ENCODE measurements at regions not wholly inside any gene's neighbourhood (a gene's known extent, or its start where the extent isn't known, plus 50 kb on each side); places are given as distances from the start of the nearest gene placed in this dataset.
A peak's percentile ranks its signal among the peaks of the same experiment; 100 is the strongest.

DNA sequence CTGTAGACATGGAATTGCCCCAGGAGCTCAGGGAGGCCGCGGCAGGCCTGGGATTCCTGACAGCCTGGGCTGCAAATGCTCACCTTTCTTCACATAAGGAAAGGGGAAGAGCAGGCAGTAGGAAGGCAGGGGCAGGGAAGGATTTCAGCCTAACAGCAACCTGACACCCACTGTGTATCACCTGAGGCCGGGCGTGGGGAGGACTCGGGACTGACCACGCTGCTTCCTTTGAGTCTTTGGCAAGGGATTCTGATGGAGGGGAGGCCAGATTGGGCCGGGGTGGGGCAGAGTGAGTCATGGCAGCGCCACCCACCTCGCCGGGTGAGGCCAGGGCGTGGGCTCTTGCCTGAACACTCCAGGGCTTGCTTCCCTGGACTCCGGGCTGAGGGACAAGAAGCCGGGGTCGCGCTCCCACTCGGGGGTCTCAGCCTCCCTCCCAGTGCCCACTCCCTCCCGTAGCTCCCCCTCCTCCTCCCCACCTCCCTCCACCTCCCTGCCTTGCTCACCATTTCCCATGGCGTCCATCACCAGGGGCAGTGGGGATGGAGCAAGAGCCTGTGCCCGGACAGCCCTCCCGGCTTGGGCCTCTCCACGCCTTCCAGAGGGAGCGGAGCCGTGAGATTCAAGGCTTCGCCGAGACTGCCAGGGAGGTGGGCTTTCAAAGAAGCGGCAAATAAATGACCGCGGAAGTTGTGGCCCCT lies 247.9 kb upstream of the RTL1 start:
- no peak for DNase-seq

DNA sequence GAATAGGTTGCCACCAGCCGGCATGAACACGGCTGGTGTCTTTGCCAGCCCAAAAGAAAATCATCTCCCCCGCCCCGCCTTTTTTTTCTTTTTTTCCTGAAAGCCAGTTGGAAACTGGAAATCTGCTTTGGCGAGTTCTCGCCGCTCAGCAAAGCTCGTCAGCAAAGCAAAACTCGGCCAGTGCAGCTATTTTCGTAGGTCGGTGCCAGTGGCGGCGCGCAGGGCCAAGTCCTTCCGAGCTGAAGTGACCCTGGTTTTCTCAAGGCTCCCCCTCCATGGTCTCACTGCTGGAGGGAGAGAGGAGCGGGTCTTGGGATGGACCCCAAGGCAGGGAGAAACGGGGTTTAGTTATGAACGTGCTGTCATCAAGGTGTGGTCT lies 248.4 kb upstream of the RTL1 start:
- DNase-seq = no peak

DNA sequence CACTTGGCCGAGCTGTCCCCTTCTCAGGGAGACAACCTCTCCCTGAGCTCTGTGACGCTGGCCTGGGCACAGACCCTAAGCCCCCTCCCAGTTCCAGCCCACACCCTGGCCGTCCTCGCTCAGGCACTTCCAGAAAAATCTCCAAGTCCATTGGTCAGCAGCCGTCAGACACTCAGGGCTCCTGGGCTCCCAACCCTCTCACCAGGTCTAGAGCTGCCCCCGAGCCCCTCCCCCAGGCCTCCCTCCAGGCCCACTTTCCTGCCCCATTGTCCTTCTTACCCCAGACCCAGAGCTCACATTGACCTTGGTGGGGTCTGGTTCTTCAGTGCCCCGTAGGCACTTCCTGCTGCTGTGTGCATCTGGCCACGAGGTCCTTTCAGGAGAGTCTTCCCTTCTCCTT lies 249.3 kb upstream of the RTL1 start:
- no peak for DNase-seq

DNA sequence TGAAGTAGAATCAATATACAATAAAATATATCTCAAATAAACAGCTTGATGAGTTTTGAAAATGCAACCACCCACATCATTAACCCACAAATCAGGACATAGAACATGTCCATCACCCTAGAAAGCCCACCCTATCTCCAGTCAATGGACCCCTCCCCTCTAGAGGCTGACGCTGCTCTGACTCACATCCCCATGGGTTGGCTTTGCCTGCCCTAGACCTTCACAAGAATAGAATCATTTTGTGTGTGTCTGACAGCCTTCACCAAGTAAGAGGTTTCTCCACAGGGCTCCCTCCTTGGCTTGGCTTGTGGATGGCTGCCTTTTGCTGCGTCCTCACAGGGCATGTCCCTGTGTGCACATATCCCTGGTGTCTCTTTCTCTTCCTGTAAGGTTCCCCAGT lies 250.2 kb upstream of the RTL1 start:
- no peak for DNase-seq

DNA sequence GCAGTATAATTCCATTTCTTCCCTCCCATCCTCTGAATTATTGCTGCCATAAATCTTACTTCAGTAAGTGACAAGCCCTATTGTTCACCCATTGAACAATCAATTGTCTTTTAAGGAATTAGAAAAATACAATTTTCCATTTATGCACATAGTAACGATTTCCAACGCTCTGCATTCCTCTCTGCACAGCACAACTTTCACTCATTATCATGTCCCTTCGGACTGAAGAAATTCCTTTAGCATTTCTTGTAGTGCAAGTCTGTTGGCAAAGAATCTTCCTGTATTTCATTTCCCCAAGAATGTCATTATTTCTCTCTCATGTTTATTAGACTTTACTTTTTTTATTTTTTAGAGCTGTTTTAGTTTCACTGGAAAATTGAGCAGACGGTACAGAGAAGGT lies 252.1 kb upstream of the RTL1 start:
- DNase-seq = no peak

DNA sequence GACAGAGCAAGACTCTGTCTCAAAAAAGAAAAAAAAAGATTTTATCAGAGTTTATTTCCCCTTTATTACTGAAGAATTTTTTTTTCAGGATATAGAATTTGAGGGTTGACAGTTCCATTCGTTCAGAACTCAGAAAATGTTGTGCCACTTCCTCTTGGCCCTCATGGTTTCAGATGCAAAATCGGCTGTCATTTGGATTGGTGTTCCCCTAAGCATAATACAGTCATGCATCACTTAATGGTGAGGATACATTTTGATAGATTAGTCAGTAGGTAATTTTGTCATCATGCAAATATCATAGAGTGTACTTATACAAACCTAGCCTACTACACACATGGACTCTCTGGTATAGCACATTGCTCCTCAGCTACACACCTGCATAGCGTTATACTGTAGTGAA lies 263.9 kb upstream of the RTL1 start:
- no peak for DNase-seq

DNA sequence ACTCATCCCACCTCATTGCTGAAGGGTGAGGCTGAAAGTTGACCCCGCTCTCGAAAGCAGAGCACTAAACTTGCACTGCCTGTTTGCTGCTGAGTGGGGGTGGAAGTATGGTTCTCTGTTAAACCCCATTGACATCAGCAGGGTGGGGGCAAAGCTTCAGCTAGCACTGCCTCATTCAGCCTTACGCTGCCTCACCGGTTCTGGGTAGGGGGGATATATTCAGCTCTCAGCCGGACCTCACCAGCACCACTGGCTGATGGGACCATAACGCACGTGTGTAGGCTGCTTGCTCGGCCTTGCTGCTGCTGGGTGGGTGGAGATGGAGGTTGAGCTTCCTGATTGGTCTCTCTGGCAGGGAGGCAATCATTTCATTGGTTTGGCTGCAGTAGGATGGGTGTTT lies 265.7 kb upstream of the RTL1 start:
- DNase-seq = no peak

DNA sequence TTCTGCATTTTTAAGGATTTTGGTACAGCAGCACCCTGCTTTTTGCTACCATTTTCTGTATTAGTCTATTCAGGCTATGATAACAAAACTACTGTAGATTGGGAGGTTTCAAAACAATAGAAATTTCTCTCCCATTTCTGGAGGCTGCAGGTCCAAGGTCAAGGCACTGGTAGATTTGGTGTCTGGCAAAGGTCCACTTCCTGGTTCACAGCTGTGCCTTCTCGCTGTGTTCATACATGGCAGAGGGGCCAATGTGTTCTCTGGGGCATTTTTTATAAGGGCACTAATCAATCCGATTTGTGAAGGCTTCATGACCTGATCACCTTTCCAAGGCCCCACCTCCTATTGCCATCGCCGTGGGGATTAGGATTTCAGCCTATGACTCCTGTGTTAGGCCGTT lies 268.1 kb upstream of the RTL1 start:
- no peak for DNase-seq

DNA sequence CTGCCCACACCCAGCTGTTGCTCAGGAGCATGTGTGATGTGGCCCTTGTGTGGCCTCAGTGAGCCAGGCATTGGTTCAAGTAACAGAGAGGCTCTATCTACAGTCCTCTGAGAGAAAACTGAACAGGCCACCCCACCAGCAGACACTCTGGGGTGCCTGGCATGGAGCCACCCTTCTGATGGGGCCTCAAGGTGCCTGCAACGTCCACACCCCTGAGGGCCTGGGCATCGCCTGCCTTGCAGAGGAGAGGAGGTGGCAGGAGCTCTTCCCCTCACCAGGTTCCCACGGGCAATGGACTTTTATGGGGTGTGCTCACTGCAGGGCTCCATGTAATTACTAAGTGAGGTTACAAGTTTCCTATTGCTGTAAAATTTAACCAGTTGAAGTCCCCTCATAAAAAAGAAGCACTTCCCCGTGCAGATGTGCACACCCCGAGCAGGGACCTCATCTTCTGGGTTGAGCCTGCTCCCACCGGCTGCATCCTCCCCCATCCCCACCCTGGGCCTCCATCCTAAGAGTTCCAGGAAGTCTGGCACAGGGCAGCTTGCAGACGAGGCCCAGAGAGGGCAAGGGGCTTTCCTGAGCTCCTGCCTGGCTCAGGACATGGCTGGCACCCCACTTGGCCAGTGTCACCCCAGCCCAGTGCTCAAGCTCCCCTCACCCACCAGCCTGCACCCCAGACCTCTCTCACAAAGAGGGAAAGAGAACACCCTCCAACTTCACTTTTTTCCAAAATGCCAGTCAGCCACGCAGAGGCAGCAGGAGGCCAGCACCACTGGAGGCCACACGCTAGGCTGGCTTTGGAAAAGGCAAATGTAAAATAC lies 270.4 kb upstream of the RTL1 start:
- DNase-seq = no peak

DNA sequence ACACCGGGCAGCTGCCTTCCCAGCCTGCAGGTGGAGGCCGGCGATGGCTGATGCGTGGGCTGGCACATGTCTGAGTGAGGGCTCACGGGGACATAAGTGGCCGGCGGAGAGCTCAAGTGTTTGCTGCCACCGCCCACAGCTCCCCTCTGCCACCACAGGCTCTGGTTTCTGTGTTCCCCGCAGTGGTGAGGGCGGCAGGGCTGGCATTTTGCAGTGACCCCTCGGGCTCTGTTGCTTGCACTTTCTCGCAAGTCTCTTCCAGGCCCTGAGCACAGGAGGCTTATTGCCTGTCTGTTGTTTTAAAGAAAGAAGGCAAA lies 271.0 kb upstream of the RTL1 start:
- DNase-seq = peak; percentile 73

DNA sequence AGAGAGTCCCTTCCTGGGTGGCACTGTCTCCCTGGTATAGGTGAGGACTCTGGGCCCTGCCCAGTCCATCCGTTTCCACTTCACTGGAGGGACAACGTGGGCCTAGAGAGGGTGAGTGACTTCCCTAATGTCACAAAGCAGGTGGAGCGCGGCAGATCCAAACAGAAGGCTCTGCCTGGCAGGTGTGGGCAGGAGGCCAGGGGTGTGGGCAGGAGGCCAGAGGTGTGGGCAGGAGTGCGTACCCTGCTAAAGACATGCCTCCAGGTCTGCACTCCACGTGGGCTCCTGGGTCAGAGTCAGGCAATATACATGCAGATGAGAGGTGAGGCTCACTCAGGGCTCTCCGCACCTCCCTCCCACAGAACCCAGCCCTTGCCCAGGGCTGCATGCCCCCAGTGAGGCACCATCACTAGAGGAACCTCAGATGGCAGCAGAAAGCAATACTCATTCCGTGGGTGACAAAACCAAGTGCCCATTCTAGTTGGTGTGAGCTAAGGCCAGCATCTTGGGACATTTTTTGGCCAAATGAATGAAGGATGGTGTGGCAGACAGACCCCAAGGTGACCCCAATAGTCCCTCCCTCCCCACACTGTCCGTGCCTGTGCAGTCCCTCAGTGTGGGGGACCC lies 271.6 kb upstream of the RTL1 start:
- DNase-seq = peak; percentile 67

DNA sequence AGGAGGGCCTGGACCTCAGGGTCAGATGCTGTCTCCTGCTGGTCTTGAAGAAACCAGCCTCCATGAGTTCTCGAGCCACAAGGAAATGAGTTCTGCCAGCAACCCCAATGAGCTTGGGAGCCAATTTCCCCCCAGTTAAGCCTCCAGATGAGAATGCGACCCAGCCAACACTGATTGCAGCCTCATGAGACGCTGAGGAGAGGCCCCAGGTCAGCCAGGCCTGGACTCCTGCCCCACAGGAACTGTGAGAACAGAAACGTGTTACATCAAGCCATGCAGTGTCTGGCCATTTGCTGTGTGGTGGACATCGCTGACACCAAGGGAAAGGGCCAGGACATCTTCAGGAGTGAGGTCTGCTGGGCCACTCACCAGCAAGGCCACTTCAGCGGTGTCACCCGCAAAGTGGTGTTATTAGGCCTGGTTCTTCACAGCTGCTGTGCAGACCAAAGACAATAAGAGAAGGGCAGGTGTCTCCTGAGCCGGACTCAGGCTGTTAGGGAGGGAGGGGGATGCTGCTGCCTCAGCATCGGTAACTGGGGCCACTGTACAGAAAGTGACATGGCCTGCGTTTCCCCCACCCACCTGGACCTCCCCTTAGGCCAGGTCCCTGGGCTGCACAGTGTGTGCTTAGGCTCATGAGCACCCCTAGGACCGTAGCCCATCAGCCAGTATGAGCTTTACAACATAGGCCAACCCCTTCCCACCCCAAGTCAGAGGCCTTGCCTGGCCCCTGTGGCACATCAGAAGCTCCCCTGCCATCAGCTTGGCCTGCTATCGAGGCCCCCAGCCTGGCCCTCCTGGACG lies 272.4 kb upstream of the RTL1 start:
- DNase-seq = no peak

DNA sequence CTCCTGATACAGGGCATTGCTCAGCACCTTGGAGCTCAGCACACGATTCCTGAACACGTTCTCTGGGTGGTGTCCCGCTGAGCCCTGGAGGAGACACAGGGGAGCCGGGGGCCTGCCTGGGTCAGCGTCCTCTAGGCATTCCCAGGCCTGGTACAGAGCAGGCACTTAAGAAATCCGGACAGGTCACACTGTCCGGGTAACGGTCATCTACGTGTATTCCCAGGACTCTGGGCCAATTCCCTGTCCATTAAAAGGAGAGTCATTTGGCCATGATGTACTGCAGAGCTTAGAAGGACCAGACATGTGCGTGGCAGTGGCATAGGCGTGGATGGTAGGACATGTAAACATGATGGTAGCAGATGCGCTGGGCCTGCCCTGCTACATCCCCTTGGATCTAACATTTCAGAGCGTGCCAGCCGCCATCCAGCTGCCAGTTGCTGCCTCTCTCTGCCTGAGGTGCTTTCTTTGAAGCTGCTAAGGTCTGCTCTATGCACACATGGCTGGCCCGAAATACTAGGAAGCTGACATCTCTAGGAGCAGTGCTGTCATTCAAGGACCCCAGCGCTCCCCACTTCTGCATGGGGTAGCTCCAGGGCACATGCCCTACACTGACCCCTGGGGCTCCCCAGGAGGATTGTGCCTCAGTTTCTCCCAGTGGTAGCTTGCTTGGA lies 273.1 kb upstream of the RTL1 start:
- DNase-seq = no peak

DNA sequence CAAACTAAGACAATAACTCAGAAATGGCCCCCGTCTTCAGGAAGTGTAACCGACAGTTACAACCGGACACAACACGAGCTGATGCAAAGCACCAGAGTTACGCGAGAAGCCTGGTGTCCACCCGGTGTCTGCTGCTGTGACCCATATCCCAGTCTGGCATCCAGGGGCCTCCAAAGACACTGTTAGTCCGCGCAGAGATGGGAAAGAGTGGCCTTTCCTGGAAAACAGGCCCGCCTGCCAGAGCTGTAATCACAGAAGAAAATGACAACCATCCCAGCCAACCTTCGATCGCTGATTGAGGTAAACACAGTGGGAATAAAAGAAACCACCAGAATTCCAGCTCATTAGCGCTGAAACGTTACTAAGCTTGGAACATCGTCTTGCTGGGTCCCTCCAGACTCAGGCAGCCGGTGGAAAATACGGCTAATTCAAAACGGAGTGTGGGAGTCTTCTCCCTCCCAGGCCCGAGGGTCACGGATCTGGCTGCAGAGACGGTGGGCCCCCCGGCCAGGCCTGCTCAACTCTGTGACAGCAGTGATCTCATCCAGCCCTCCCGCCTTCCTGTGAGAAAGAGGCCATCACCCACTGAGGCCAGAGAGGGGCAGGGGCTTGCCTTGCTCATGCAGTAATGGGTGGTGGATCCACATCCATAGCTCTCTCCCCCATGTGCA lies 273.9 kb upstream of the RTL1 start:
- no peak for DNase-seq

DNA sequence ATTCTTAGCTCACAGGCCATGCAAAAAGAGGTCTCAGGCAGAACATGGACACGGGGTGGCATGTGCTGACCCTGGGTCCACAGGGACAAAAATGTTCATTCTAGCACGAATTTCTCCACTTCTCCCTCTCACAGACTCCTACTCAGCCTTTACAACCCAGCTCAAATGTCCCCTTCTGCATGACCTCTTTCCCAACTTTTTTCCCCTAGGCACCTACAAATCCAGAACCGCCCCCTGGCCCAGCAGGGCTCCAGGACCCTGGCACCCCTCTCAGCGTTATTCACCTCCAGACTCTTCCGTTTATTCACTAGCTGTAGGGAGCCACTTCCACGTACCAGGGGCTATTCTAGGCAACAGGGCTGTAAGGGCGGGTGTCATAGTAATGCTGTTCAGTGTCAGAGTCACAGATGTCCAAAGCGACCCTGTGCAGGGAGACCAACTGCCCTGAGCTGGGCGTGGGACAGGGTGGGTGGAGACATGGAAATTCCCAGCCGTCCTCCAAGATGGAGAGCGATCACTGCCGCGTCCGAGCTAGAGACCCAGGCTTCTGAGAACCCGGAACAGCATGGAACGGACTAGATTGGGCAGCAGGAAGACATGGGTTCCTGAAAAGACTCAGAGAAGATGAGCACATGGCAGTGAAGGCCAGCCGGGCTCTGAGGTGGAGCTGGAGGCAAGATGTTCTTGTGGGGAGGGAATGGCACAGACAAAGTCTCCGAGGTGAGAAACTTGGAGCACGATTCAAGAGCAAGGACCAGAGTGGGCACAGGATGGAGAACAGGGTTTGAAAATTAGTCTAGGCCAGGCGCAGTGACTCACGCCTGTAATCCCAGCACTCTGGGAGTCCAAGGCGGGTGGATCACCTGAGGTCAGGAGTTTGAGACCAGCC lies 274.9 kb upstream of the RTL1 start:
- no peak for DNase-seq

DNA sequence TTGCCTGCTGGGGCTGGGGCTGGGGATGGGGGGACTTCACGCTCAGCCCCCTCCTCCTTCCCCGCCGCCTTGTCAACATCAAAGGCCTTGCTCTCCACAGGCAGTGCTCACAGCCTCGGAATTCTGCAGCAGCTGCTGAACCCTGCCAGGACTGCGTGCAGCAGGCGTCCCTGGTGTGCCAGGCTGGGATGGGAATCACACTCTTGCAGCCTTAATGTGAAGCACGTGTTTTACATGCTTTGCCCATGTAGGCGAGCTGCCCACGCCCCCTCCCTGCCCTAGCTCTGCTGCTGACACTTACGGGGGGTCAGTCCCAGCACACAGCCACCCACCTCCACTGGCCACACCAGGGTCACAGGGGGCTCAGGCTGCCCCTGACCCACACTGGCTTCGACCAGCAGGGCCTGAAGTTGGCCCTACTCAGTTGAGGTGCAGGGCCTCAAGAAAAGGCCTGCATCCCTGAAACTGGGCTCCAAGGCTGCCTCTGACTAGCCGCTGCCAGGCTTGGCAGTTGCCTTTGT lies 276.2 kb upstream of the RTL1 start:
- no peak for DNase-seq

DNA sequence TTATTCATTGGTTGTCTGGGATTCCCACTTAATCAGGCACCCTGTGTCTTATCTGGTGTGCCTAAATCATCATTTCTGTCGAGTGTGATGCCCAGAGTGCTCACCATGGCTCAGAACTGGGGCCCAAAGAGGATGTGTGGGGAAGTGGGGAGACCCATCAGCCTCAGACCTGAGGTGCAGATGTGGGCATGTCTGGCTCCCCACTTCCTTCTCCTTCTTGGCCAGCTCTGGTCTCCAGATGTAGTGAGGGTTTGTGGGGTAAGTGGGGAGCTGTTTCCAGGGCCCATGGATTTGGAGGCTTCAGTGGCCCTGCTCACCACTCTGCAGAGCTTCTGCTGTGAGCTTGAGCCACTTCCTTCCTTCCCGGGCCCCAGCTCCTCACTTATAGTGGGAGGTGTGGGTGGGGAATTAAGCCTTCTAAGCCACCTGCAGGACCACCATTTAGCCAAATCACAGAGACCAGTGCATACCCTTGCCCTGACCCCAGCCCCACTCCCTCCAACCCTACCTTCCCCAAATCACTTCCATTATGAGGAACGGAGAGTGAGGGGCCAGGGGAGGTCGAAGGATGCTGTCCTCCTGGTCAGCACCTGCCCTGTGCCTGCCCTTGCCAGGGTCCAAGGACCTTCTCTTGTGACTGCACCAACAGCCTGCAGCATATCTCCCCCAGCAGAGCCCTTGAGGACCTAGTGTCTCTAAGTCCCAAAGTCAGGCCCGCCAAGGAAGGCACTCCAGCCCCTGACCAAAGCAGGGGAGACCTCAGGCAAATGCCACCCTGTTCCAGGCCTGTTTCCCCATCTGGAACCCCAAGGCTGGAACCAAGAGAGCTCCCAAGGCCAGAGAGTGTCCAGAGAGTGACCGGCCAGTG lies 278.2 kb upstream of the RTL1 start:
- no peak for DNase-seq

DNA sequence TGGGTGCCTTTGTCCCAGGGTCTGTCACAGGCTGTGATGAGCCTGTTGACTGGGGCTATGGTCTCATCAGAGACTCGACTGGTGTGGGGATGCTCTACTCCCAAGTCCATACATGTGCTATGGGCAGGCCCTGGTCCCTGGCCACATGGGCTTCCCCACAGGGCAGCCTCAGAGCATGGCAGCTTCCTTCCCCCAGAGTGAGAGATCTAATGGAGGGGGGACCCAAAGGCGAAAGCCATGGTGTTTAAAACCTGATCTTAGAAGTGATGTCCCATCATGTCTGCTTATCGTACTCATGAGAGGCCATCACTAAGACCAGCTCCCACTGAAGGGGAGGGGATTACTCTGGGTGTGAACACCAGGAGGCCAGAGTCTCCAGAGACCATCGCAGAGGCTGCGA lies 279.0 kb upstream of the RTL1 start:
- DNase-seq = no peak

DNA sequence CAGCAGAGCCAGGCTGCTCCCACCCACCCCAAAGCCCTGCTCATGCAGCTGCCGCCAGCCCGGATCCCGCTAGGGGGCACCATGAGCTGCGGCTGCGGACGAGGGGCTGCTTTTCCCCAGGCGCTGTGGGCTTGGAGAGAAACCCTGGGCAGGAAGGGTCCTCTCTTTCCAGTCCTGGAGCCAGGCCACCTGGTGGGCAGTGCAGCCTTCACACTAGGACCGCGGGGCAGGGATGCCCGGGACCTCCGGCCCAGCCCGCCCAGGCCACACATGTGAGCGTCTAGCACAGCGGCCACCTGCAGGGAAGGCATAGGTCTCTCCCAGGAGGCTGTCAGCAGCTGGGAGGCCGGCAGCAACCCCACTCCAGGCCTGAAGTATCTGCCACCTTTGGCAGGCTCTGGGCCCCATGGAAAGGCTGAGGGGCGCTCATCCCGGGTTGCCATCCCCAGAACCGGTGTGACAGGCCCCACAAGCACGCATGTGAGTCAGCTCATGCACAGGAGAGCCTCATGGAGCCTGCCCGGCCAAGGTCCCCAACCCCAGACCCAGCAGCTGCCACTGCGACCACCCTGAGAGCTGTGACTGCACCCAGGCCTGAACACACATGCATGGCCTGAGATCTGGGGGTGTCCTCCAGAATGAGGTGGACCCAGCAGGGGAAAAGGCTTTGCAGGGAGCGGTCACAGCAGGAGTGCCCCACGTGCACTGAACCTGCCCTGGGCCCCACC lies 280.0 kb upstream of the RTL1 start:
- no peak for DNase-seq

DNA sequence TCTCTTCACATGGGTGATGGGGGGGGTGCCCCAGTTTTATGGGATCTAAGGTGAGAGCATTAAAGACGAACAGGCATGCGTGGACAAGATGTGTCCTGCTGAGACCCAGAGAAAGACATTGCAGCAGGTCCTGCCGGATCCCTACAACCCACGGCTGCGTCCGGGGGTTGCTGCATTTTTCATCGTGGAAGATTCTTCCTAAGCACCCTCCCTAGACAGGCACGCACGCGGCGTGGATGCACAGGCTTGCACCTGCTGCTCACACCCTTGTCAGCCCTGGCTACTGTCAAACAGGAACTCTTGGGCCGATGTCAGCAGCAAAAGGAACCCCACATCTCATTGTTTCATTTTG lies 280.6 kb upstream of the RTL1 start:
- DNase-seq = no peak

Measured in NCI-H2029 (cell line).